Activated gamma-delta T cell (primary cell): ENCODE measurements at regions not wholly inside any gene's neighbourhood (a gene's known extent, or its start where the extent isn't known, plus 50 kb on each side); places are given as distances from the start of the nearest gene placed in this dataset.
"Not testable (repeated sequence)": the region's sequence is repeated elsewhere in the genome, so short reads cannot be mapped to it uniquely, and the experiment has no call there.

Experiments used
- DNase-seq: peaks from one replicate; lab custom pipeline; 2025; lab: John Stamatoyannopoulos, UW

DNA sequence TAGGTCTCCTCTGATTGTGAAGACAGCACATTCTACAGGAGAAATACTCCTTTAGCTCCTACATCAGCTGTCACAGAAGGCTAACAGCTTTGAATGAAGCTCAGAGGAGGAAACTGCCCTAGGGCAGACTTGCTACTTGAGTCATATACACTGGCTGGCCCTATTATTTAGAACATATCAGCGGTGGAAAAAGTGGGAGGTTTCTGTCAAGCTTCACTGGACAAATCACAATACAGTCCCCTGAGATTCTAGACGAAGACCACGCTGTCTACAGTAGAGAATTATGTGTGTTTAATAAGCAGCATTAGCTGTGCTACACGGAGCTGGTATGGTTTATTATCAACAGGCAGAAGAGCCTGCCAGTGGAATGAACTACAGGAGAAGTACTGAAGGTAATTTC is 230.9 kb upstream of the FSIP2 start:
- DNase-seq: no peak

DNA sequence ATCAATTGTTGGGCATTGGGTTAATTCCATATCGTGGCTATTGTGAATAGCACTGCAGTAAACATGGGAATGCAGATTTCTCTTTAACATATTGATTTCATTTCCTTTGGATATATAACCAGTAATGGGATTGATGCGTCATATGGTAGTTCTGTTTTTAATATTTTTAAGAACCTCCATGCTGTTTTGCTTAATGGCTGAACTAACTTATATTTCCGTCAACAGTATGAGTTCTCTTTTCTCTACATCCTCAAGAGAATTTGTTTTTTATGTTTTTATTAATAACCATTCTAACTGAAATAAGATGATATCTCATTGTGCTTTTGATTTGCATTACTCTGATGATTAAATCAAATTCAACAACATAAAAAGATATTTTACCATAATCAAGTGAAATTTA is 228.5 kb upstream of the FSIP2 start:
- DNase-seq: no peak

DNA sequence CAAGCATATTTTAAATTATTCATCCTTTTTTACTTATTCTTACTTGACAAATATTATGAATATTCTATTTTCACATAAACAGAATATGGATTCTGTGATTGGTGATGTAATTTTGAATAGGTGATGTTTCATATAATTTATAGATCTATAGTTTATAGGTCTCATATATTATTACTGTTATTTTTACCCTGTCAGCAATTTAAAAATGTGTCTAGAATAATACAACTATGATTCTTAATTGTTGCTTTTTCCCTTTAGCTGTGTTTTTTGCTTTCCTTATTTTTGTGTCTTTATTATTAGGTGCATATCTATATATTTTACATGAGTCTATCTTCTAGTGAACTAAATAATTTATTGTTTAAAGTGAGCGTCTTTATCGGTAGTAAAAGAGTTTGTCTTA is 226.7 kb upstream of the FSIP2 start:
- no peak for DNase-seq

DNA sequence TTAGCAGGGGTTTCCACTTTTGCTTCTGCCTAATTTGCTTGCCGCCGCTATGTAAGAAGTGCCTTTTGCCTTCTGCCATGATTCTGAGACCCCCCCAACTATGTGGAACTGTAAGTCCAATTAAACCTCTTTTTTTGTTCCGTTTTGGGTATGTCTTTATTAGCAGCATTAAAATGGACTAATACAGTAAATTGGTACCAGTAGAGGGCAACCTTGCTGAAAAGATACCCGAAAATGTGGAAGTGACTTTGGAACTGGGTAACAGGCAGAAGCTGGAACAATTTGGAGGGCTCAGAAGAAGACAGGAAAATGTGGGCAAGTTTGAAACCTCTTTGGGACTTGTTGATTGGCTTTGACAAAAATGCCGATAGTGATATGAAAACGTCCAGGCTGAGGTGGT is 216.1 kb upstream of the FSIP2 start:
- no peak for DNase-seq

DNA sequence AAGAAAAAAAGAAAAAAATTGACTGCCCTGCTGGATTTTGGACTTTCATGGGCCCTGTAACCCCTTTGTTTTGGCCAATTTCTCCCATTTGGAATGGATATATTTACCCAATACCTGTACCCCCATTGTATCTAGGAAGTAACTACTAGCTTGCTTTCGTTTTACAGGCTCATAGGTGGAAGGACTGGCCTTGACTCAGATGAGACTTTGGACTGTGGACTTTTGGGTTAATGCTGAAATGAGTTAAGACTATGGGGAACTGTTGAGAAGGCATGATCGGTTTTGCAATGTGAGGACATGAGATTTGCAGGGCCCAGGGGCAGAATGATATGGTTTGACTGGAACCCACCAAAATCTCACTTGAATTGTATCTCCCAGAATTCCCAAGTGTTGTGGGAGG is 214.4 kb upstream of the FSIP2 start:
- DNase-seq: not testable (repeated sequence)

DNA sequence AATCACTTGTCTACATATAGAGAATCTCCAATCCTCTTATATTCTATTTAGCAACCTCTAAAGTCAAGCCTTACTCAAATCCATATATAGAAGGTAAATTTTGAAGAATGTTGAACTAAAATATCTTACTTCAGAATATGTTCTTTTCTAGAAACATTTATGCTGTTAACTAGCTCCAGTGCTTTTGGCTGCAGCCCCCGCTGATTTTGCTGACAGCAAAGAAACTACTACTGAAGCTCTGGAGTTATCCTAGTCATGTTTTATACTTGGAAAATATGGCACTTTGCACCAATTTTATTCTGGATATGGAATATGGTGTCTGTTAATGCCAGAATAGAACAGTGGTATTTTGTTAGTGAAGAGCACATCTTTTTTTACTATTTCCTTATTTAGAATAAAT is 212.4 kb upstream of the FSIP2 start:
- no peak for DNase-seq

DNA sequence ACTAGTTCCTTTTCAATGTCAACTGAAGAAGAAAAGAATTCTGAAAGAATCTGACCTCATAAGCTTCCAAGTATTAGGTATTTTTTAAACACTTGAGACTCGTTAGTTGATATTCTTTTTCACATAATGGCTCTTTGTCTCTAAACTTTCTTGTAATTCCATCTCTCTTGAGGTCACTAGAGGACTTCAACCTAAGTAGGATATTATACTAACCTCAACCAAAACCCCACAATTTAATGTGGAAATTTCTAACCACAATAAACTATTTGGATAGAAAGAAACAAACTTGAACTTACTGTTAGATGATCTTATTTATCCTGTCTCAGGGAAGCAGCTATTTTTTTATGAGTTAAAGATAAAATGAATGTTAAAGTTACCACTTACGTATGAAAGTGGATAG is 206.9 kb upstream of the FSIP2 start:
- DNase-seq: no peak

DNA sequence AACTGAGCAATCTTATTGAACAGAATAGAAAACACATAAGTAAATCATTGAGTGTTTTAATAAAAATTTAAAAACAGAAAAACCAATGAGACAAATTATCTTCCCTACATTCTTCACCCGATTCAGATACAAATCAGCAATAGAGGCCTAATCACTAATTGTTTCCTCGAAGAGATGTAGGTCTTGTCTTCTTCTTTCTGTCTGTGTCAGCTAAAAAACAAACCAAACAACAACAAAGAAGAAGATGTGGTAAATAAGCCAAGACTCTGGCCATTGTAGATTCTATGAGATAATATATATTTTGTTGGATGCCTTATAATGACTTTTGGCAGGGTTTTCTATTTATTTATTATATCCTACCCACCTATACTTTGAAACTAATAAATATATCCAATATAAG is 200.9 kb upstream of the FSIP2 start:
- DNase-seq: no peak

DNA sequence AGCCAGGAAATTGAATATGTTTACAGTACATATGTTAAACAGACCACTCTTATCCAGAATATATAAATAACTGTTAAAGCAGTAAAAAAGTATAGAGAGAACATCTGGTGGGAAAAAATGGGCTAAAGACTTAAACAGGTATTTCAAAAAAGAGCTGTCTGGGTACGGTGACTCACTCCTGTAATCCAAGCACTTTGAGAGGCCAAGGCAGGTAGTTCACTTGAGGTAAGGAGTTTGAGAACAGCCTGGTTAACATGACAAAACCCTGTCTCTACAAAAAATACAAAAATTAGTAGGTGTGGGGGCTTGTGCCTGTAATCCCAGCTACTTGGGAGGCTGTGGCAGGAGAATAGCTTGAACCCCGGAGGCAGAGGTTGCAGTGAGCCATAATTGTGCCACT is 171.4 kb upstream of the FSIP2 start:
- no peak for DNase-seq

DNA sequence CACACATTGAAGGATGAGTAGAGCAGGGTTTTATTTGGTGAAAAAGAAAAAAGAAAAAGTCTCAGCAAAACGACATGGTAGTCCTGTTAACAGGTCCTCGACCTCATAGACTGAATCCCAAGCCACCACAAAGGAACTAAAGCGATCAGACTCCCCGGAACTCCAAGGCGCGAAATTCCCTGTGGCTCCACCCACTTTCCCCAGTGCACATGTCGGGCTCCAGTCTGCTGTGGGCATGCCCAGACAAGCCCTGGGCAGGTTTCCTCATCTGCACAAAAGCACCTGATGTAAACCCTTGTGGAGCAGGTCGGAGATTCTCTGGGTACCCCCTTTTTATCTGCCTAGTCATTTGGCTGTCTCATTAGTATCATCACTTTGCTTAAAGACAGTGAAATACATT is 170.7 kb upstream of the FSIP2 start:
- no peak for DNase-seq

DNA sequence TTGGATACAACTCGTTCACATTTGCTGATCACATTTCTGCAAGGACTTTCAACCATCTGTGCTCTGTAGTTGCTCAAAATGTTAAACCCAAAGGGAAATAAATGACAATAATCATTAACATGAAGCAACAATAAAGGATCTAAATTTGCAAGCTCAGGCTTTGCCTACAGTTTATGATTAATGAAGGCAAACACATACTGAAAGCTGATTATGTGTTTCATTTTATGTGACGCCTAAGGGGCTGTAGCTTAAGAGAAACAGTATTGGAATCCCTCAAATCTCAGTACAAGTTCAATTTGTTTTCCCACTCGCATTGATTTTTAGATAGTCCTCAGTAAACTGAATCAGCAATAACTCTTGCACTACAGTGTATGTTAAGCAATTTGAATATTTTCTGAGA is 160.3 kb upstream of the FSIP2 start:
- no peak for DNase-seq

DNA sequence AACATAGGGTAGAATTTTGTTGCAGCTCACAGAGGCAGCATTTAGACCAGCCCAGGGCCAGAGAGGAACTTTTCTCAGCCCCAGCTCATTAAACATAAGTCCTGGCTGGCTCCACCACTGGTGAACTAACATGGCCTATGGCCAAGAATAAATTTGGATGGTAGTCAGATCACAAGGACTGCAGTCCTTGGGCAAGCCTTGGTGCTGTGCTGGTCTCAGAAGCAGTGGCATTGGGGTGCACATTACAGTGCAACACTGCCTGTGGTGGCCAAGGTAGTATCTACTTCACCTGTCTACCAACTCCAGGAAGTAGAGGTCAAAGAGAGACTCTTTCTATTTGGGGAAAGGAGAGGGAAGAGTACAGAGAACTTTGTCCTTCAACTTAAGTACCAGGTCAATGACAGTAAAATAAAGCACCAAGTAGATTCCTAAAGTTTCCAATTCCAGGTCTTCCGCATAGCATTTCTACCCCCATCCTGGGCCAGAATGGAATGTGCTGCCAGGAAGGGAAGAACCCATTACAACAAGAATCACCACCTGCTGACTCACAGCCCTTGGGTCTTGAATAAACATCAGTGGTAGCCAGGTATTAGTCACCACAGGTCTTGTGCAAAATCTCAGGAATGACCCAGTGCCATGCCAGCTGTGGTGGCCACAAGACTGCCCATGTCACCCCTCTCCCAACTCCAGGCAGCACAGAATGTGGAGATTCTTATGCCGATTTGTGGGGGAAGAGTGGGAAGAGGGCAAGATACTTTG is 155.4 kb upstream of the FSIP2 start:
- DNase-seq: no peak

DNA sequence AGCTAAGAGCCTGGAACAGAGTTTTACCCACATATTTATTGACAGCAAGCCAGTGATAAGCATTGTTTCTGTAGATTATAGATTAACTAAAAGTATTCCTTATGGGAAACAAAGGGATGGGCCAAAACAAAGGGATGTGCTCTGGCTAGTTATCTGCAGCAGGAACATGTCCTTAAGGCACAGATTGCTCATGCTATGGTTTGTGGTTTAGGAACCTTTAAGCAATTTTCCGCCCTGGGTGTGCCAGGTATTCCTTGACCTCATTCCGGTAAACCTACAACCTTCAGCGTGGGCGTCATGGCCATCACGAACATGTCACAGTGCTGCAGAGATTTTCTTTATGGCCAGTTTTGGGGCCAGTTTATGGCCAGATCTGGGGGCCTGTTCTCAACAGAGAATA is 153.4 kb upstream of the FSIP2 start:
- DNase-seq: not testable (repeated sequence)

DNA sequence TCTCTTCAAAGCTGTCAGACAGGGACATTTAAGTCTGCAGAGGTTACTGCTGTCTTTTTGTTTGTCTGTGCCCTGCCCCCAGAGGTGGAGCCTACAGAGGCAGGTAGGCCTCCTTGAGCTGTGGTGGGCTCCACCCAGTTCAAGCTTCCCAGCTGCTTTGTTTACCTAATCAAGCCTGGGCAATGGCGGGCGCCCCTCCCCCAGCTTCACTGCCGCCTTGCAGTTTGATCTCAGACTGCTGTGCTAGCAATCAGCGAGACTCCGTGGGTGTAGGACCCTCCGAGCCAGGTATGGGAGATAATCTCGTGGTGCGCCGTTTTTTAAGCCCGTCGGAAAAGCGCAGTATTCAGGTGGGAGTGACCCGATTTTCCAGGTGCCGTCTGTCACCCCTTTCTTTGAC is 147.3 kb upstream of the FSIP2 start:
- DNase-seq: not testable (repeated sequence)

DNA sequence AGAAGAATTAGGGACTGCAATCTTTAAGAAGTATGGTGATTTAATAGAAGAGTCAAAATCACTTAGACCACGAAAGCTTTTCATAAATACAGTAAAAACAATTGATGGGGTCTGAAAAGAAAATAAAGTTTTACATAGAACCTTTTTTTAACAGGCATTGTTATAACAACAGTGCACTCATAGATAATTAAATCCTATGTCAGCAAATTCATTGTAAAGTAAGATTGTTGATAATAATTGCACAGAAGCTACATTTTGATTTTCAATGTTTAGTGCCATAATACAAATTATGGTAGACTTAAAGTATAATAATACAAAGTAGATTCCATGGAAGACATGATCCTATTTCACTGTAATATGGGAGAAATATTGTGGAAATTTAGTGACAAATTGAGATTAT is 130.7 kb upstream of the FSIP2 start:
- DNase-seq: no peak

DNA sequence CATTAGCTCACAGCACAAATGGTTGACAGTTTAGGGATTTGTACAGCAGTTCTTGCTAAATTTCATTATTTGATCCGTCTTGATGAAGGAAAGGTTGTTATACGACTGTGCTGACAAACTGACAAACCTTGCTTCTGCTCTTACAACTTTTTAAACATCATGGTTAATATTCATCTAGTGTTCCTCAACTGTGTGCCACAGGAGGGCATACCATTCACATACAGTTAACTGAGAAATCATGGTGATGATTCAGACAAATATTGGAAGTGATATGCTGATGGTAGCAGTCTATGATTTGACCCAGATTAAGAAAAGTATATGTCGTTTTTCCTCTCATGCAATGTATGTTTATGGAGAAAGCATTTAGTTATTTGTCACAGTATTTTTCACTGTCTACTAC is 129.8 kb upstream of the FSIP2 start:
- no peak for DNase-seq

DNA sequence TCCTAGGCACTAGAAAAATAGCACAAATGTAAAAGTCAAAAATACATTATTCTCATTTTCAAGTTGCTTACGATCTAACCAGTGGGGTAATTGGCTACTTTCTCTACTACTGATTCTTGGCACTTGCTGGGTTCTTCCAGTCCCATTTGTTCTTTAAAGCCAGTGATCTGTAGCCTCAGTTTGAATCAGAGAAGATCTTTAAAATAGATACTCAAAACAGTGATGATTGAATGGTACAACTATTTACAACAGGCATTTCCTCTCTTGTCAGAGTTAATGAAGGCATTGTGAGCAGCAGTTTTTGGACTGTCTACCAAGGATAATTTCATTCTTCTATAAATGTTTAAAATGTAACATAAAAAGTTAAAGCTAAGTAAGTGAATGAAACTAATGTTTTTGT is 128.3 kb upstream of the FSIP2 start:
- DNase-seq: no peak

DNA sequence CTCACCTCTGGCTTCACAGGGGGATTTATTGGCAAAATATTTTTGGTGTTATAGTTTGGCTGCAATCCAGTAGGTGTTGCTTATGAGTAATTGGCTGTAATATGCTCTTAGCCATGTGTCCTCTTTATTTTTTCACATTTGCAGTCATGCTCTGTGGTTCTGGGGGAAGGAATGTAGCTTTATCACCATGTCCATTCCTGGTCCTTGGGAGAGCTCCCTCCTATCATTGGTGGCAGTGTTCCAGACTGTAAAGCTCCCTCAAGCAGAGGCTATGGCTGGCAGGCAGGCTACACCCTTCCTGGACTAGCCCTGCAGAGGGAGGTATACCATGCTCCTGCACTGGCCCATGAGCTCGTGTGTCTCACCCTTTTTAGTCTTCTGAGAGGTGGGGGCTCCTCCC is 120.0 kb upstream of the FSIP2 start:
- no peak for DNase-seq

DNA sequence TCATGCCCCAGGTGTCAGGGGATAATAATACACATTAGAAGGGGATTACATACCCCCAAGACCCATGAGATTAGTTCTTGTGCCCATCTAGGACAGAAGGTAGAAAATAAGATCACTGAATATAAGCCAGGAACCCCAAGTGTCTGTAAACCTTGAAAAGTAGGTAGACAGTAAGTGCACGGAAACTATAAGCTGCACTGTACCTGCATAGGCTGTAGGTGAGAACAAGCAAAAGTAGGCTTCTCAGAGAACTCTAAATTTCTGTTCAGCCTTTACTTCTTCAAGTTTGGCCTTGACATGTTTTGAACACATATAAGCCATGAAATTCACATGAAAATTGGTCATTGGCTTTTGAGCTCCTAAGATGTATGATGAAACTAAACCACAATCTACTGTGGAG is 113.0 kb upstream of the FSIP2 start:
- no peak for DNase-seq

DNA sequence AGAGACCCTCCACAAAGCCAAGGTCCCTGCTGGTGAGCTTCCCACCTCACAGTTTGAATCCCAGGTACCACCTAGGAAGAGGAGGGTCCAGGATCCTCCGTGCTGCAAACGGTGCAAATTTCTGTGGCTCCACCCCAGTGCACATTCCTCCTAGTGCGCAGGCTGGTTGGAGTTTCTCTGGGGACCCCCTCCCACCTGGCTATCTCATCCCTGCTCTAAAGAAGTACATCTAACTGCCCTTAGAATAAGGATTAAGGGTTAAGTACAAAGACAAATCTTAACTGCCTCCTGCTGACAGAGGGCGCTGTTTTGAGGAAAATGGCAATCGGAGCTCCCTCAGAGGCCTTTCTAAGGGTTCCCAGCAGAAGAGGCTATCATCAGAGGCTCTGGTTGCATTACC is 109.6 kb upstream of the FSIP2 start:
- DNase-seq: no peak

DNA sequence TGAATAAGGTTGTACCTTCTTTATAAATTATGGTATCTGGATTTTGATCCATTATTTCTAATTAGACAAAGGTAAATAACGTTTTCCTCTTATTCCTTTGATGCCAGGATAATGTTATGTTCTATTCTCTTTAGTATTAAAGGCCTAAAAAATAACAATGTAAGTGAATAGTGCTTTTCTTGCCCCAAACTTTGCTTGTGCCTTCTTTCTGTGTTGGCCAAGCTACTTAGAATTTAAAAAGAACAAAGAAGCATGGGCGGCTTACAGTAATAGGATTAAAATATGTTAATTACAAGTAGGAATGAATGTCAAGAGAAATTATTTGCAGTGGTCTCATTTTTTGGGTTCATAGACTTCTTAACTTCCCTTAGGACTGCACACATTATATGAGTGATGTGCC is 105.0 kb upstream of the FSIP2 start:
- no peak for DNase-seq

DNA sequence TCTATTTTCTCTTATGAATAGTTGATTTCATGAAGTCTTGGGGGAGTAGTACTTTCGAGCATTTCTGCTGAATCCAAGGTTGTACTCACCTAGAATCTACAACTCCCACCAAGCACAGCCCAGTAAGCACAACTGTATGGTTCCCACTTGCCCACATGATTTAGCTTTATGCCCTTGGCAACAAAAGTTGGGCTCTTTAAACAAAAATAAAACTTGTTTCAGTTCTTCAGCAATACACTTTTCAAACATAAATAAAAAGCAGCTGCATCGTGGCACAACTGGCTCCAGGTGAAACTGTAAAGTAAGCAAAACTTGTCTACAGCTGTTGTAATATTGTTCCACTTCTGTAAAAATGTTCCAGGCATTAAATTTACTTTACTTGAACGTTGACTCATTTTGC is 99.8 kb upstream of the FSIP2 start:
- no peak for DNase-seq

DNA sequence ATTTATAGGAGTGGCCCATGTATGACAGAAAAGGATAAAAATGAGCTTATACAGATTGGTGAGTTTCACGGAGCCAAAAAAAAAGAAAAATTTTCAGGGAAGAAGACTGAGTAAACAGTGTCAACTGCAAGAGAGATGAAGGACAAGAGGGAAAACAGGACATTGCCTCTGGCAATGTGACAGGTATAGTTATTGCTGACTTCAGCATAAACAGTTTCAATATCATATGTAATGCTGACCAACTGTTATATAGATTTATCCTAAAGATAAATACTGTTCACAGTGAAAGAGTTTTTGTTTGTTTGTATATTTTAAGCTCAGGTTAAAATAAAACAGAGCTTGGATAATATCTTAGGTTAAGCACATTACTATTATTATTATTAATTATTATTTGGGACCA is 98.0 kb upstream of the FSIP2 start:
- no peak for DNase-seq

DNA sequence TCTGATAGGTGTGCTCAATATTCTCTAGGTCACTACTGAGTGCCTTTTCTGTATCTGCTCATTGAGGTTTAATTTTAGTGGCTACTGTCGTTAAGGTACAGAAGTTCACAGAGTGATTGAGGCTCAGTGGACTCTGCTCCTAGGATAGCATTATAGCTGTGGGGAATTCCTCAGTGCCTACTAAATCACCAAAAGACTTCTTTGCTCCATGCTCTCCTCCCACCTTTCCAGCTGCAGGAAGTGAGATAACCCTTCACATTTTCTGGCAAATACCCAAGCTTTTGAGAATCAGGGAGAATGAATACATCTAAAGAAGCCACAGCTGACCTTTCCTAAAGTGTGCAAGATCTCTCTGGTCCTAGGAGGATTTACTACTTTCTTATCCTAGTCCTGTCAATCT is 95.2 kb upstream of the FSIP2 start:
- DNase-seq: no peak

DNA sequence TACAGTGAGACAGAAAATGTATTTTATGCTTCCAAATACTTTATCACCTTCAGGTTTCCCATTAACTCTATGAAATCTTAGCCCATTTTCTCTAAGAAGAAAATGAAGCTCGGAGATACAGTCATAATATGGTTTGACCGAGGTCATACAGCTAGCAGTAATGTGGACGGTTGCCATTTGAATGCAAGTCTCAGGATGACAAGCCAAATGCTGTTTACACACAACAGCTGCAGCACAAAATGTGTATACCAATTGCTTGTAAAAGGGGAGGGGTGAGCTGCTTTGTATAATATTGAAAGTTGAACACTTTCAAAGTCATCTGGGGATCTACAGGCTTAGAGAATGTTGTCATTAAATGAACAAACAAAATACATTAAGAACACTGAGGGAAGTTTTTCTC is 93.8 kb upstream of the FSIP2 start:
- DNase-seq: no peak
